B cell (primary cell): ENCODE measurements at regions not wholly inside any gene's neighbourhood (a gene's known extent, or its start where the extent isn't known, plus 50 kb on each side); places are given as distances from the start of the nearest gene placed in this dataset.

Experiments used
- ATAC-seq: fragments of 200-7000 bp; cut with Tn5 transposase; one replicate; pipeline ENCODE4 v1.10.0; 2021; ENCODE audit warnings: low read depth, mild to moderate bottlenecking, moderate number of reproducible peaks, moderate library complexity
- CTCF ChIA-PET: fragments of 350-600 bp; sonication (Branson Sonifier 250); formaldehyde crosslinking; loops from one replicate; lab custom pipeline; 2021; ENCODE audit warnings: antibody characterized with exemption, inconsistent platforms; lab: Charles Lee
- POLR2A ChIA-PET: fragments of 350-600 bp; sonication (Branson Sonifier 250); formaldehyde crosslinking; loops from one replicate; lab custom pipeline; 2021; ENCODE audit warnings: antibody characterized with exemption; lab: Charles Lee
- DNase-seq: peaks from one replicate; pipeline ENCODE4 v3.0.0; 2013
- H2AFZ ChIP-seq: 2 replicates; pipeline ENCODE4 v1.6.1; 2012; ENCODE audit warnings: mild to moderate bottlenecking, low read depth, low read length; ENCODE audit not compliant: insufficient read depth, poor library complexity, severe bottlenecking
- H3K27ac ChIP-seq, 2 donors: 1 replicate in 1 of 2; 2 replicates in 1 of 2; pipeline ENCODE4 v1.5.1; 2012 to 2013; ENCODE audit warnings: low read length in 2 of 2, mild to moderate bottlenecking in 2 of 2, moderate library complexity in 1 of 2
- H3K27me3 ChIP-seq, 4 experiments: fragments of 200-600 bp in 1 of 4; sonication (generic) in 1 of 4; replicated peaks in 1 of 4; 1 replicate in 2 of 4; 2 replicates in 2 of 4; pipeline versions ENCODE4 v1.6.1 to v1.7.0; 2013 to 2016; ENCODE audit warnings: low read length in 3 of 4, mild to moderate bottlenecking in 2 of 4, mixed read lengths in 1 of 4, moderate library complexity in 1 of 4; ENCODE audit not compliant: insufficient read depth in 4 of 4, control insufficient read depth in 3 of 4; ENCODE audit errors: control extremely low read depth in 1 of 4
- H3K36me3 ChIP-seq, 2 experiments: replicated peaks in 1 of 2; 1 replicate in 1 of 2; 2 replicates in 1 of 2; pipeline versions ENCODE4 v1.6.1 to v1.7.1; 2013; ENCODE audit warnings: low read length in 1 of 2; ENCODE audit not compliant: insufficient read depth in 2 of 2, control insufficient read depth in 1 of 2; ENCODE audit errors: control extremely low read depth in 1 of 2, extremely low read depth in 1 of 2
- H3K4me1 ChIP-seq, 2 donors: fragments of 200-600 bp in 1 of 2; sonication (generic) in 1 of 2; 1 replicate in 1 of 2; 2 replicates in 1 of 2; pipeline versions ENCODE4 v1.5.1 to v1.6.1; 2013 to 2017; ENCODE audit warnings: low read length in 2 of 2; ENCODE audit not compliant: control insufficient read depth in 2 of 2, insufficient read depth in 2 of 2
- H3K4me2 ChIP-seq: replicated peaks from 2 replicates; pipeline ENCODE3; 2012; ENCODE audit warnings: mild to moderate bottlenecking, low read depth, low read length; ENCODE audit not compliant: poor library complexity, severe bottlenecking
- H3K4me3 ChIP-seq, 5 experiments: fragments of 200-600 bp in 1 of 5; sonication (generic) in 1 of 5; 1 replicate in 3 of 5; 2 replicates in 2 of 5; pipeline versions ENCODE4 v1.5.1 to v1.7.0; 2011 to 2016; ENCODE audit warnings: low read length in 4 of 5, mild to moderate bottlenecking in 4 of 5, low read depth in 2 of 5, control low read depth in 1 of 5, moderate library complexity in 1 of 5; ENCODE audit not compliant: insufficient read depth in 1 of 5; ENCODE audit errors: control extremely low read depth in 1 of 5, extremely low read depth in 1 of 5
- H3K79me2 ChIP-seq: fragments of 200-600 bp; sonication (generic); one replicate; pipeline ENCODE4 v1.6.0; 2016; ENCODE audit warnings: low read length; ENCODE audit not compliant: control insufficient read depth, insufficient read depth
- H3K9ac ChIP-seq: fragments of 200-600 bp; sonication (generic); 2 replicates; pipeline ENCODE4 v1.6.1; 2017; ENCODE audit warnings: mild to moderate bottlenecking, low read length, moderate library complexity
- H3K9me3 ChIP-seq, 3 donors: one replicate each; pipeline versions ENCODE4 v1.6.1 to v1.7.1; 2013; ENCODE audit warnings: low read length in 2 of 3; ENCODE audit not compliant: control insufficient read depth in 2 of 3, insufficient read depth in 1 of 3; ENCODE audit errors: control extremely low read depth in 1 of 3
- H4K20me1 ChIP-seq: 2 replicates; pipeline ENCODE4 v1.6.0; 2012; ENCODE audit warnings: mild to moderate bottlenecking, low read length; ENCODE audit not compliant: insufficient read depth, control insufficient read depth, poor library complexity, severe bottlenecking
- H3K27ac Mint-ChIP-seq: one replicate; pipeline ENCODE4 v1.8.0; 2021; ENCODE audit warnings: mixed read lengths
- H3K27me3 Mint-ChIP-seq: one replicate; pipeline ENCODE4 v1.8.0; 2021; ENCODE audit warnings: mixed read lengths
- H3K4me1 Mint-ChIP-seq: one replicate; pipeline ENCODE4 v1.8.0; 2021; ENCODE audit warnings: mixed read lengths
- H3K4me3 Mint-ChIP-seq: one replicate; pipeline ENCODE4 v1.8.0; 2021; ENCODE audit warnings: mixed read lengths
- H3K9me3 Mint-ChIP-seq: one replicate; pipeline ENCODE4 v1.8.0; 2022; ENCODE audit warnings: mixed read lengths; ENCODE audit not compliant: insufficient read depth
- CTCF ChIP-seq: fragments of 200-600 bp; IDR thresholded peaks from one replicate; pipeline ENCODE4 v1.8.0; 2022; ENCODE audit warnings: antibody characterized with exemption, mild to moderate bottlenecking
- EZH2 ChIP-seq: IDR thresholded peaks from 2 replicates; pipeline ENCODE4 v1.6.1; 2012; ENCODE audit warnings: borderline replicate concordance, low read depth, mild to moderate bottlenecking, moderate library complexity, low read length; ENCODE audit not compliant: insufficient read depth, poor library complexity, severe bottlenecking
- WGBS: methylation state at CpG from one replicate; pipeline ENCODE4 v1.1.5; 2013; ENCODE audit warnings: missing lambda C conversion rate; ENCODE audit not compliant: insufficient coverage; 5-methylcytosine and 5-hydroxymethylcytosine counted together
- intact Hi-C: fragments of 100-400 bp; cut with micrococcal nuclease; formaldehyde crosslinking; loops from one replicate; pipeline ENCODE4 v1.10.0; 2022

GRCh38 chr17:34715504-34715903 is 136.1 kb downstream of the TMEM132E start:
- H3K4me3 Mint-ChIP-seq = no peak overlapping the region
- POLR2A ChIA-PET = no interaction called here
- H3K27me3 ChIP-seq = peaks cover 0 to 4% (median 0%) of the 10 kb centered on the region in 4 experiments
- TF ChIP-seq CTCF = no peak
- TF ChIP-seq EZH2 = no peak
- H3K4me2 ChIP-seq = no peak overlapping the region
- H3K36me3 ChIP-seq = no peaks in the 10 kb centered on the region
- no peak overlapping the region for H3K4me3 ChIP-seq
- no peaks in the 10 kb centered on the region for H3K4me1 Mint-ChIP-seq
- intact Hi-C loops = no loop called here
- no peak overlapping the region for H2AFZ ChIP-seq
- H3K9me3 Mint-ChIP-seq = no peaks in the 10 kb centered on the region
- ATAC-seq (no peak), DNase-seq (no peak)
- H3K27me3 Mint-ChIP-seq = peaks cover 24% of the 10 kb centered on the region
- no peaks in the 10 kb centered on the region for H3K79me2 ChIP-seq
- H3K9ac ChIP-seq = no peak overlapping the region
- H3K27ac ChIP-seq = no peak overlapping the region
- H4K20me1 ChIP-seq = no peaks in the 10 kb centered on the region
- no peak overlapping the region for H3K27ac Mint-ChIP-seq
- no peaks in the 10 kb centered on the region for H3K9me3 ChIP-seq
- CTCF ChIA-PET = no interaction called here
- whole genome bisulfite sequencing = 85% methylated on average over 2 of the region's 5 CpGs
- no peaks in the 10 kb centered on the region for H3K4me1 ChIP-seq

GRCh38 chr17:34714475-34715410 is 135.4 kb downstream of the TMEM132E start:
- H3K27me3 ChIP-seq = no peaks in the 10 kb centered on the region
- CTCF ChIA-PET = no interaction called here
- no peaks in the 10 kb centered on the region for H3K36me3 ChIP-seq
- Mint-ChIP-seq H3K27me3 (peaks cover 24% of the 10 kb centered on the region), H3K9me3 (no peaks in the 10 kb centered on the region), H3K27ac (no peak overlapping the region), H3K4me3 (no peak overlapping the region), H3K4me1 (no peaks in the 10 kb centered on the region)
- H3K27ac ChIP-seq = no peak overlapping the region
- POLR2A ChIA-PET = no interaction called here
- no peaks in the 10 kb centered on the region for H4K20me1 ChIP-seq
- H3K9ac ChIP-seq = no peak overlapping the region
- H3K79me2 ChIP-seq = no peaks in the 10 kb centered on the region
- H2AFZ ChIP-seq = no peak overlapping the region
- 96% methylated on average over 2 of the region's 7 CpGs for WGBS
- no peak for DNase-seq
- no peak for ATAC-seq
- no peak overlapping the region for H3K4me3 ChIP-seq
- no peaks in the 10 kb centered on the region for H3K9me3 ChIP-seq
- intact Hi-C loops = no loop called here
- H3K4me2 ChIP-seq = no peak overlapping the region
- TF ChIP-seq CTCF (no peak), EZH2 (no peak)
- H3K4me1 ChIP-seq = no peaks in the 10 kb centered on the region
